ENCODE measurements at regions not wholly inside any gene's neighbourhood (a gene's known extent, or its start where the extent isn't known, plus 50 kb on each side); places are given as distances from the start of the nearest gene placed in this dataset.

- no peak for DNase-seq
- no peaks in the 10 kb centered on the region for H3K4me1 Mint-ChIP-seq (ENCODE audit: low read depth)
- H3K4me3 Mint-ChIP-seq, result no peak overlapping the region
- H3K9me3 Mint-ChIP-seq, result peaks cover 4% of the 10 kb centered on the region
- H3K36me3 Mint-ChIP-seq (ENCODE audit: insufficient read depth), result no peaks in the 10 kb centered on the region
- no peak for ATAC-seq
- no peaks in the 10 kb centered on the region for H3K27me3 Mint-ChIP-seq (ENCODE audit: low read depth)
Observed at GRCh38 chr2:57622009-57622408, 424.6 kb upstream of the VRK2 start.

GRCh38 chr2:57656198-57656597 lies 390.4 kb upstream of the VRK2 start:
- DNase-seq (no peak), ATAC-seq (no peak)
- H3K36me3 Mint-ChIP-seq (ENCODE audit: insufficient read depth), result peaks cover 2% of the 10 kb centered on the region
- no peaks in the 10 kb centered on the region for H3K4me1 Mint-ChIP-seq (ENCODE audit: low read depth)
- H3K27me3 Mint-ChIP-seq (ENCODE audit: low read depth), result no peaks in the 10 kb centered on the region
- H3K4me3 Mint-ChIP-seq, result no peak overlapping the region
- peaks cover 22% of the 10 kb centered on the region for H3K9me3 Mint-ChIP-seq

- Mint-ChIP-seq H3K9me3 (peaks cover 3% of the 10 kb centered on the region), H3K27me3 (ENCODE audit: low read depth) (no peaks in the 10 kb centered on the region), H3K36me3 (ENCODE audit: insufficient read depth) (no peaks in the 10 kb centered on the region), H3K4me3 (no peak overlapping the region), H3K4me1 (ENCODE audit: low read depth) (no peaks in the 10 kb centered on the region)
- DNase-seq, result no peak
- ATAC-seq, result no peak
Observed at GRCh38 chr2:57669570-57669969, 377.0 kb upstream of the VRK2 start.

- DNase-seq, result no peak
- Mint-ChIP-seq H3K9me3 (no peaks in the 10 kb centered on the region), H3K36me3 (ENCODE audit: insufficient read depth) (no peaks in the 10 kb centered on the region), H3K4me3 (no peak overlapping the region), H3K4me1 (ENCODE audit: low read depth) (no peaks in the 10 kb centered on the region), H3K27me3 (ENCODE audit: low read depth) (no peaks in the 10 kb centered on the region)
- no peak for ATAC-seq
Observed at GRCh38 chr2:57674025-57674424, 372.6 kb upstream of the VRK2 start.

GRCh38 chr2:57674743-57675142 lies 371.9 kb upstream of the VRK2 start:
- Mint-ChIP-seq H3K36me3 (ENCODE audit: insufficient read depth) (no peaks in the 10 kb centered on the region), H3K27me3 (ENCODE audit: low read depth) (no peaks in the 10 kb centered on the region), H3K9me3 (no peaks in the 10 kb centered on the region), H3K4me1 (ENCODE audit: low read depth) (no peaks in the 10 kb centered on the region), H3K4me3 (no peak overlapping the region)
- ATAC-seq (no peak), DNase-seq (no peak)

- Mint-ChIP-seq H3K36me3 (ENCODE audit: insufficient read depth) (no peaks in the 10 kb centered on the region), H3K4me1 (ENCODE audit: low read depth) (no peaks in the 10 kb centered on the region), H3K9me3 (no peaks in the 10 kb centered on the region), H3K27me3 (ENCODE audit: low read depth) (no peaks in the 10 kb centered on the region), H3K4me3 (no peak overlapping the region)
- DNase-seq (no peak), ATAC-seq (no peak)
Observed at GRCh38 chr2:57677296-57677695, 369.3 kb upstream of the VRK2 start.

GRCh38 chr2:57681650-57682049 lies 365.0 kb upstream of the VRK2 start:
- H3K27me3 Mint-ChIP-seq (ENCODE audit: low read depth), result no peaks in the 10 kb centered on the region
- no peaks in the 10 kb centered on the region for H3K4me1 Mint-ChIP-seq (ENCODE audit: low read depth)
- no peaks in the 10 kb centered on the region for H3K36me3 Mint-ChIP-seq (ENCODE audit: insufficient read depth)
- no peak overlapping the region for H3K4me3 Mint-ChIP-seq
- ATAC-seq (no peak), DNase-seq (no peak)
- H3K9me3 Mint-ChIP-seq, result peaks cover 5% of the 10 kb centered on the region

- Mint-ChIP-seq H3K4me3 (no peak overlapping the region), H3K36me3 (ENCODE audit: insufficient read depth) (no peaks in the 10 kb centered on the region), H3K4me1 (ENCODE audit: low read depth) (no peaks in the 10 kb centered on the region), H3K27me3 (ENCODE audit: low read depth) (no peaks in the 10 kb centered on the region), H3K9me3 (peaks cover 26% of the 10 kb centered on the region)
- ATAC-seq, result no peak
- DNase-seq, result no peak
Observed at GRCh38 chr2:57685032-57685431, 361.6 kb upstream of the VRK2 start.

- no peaks in the 10 kb centered on the region for H3K36me3 Mint-ChIP-seq (ENCODE audit: insufficient read depth)
- ATAC-seq, result no peak
- H3K27me3 Mint-ChIP-seq (ENCODE audit: low read depth), result no peaks in the 10 kb centered on the region
- H3K4me3 Mint-ChIP-seq, result no peak overlapping the region
- DNase-seq, result no peak
- no peaks in the 10 kb centered on the region for H3K4me1 Mint-ChIP-seq (ENCODE audit: low read depth)
- peaks cover 36% of the 10 kb centered on the region for H3K9me3 Mint-ChIP-seq
Observed at GRCh38 chr2:57692395-57692794, 354.2 kb upstream of the VRK2 start.

- H3K36me3 Mint-ChIP-seq (ENCODE audit: insufficient read depth), result no peaks in the 10 kb centered on the region
Observed at GRCh38 chr2:57693177-57693576, 353.4 kb upstream of the VRK2 start.

GRCh38 chr2:57693965-57694364 lies 352.6 kb upstream of the VRK2 start:
- Mint-ChIP-seq H3K36me3 (ENCODE audit: insufficient read depth) (no peaks in the 10 kb centered on the region), H3K9me3 (peaks cover 27% of the 10 kb centered on the region), H3K4me1 (ENCODE audit: low read depth) (no peaks in the 10 kb centered on the region), H3K4me3 (no peak overlapping the region), H3K27me3 (ENCODE audit: low read depth) (no peaks in the 10 kb centered on the region)
- ATAC-seq, result no peak
- DNase-seq, result no peak

More at GRCh38 chr2:57693177-57693576, 353.4 kb upstream of the VRK2 start:
- Mint-ChIP-seq H3K9me3 (peaks cover 32% of the 10 kb centered on the region), H3K4me1 (ENCODE audit: low read depth) (no peaks in the 10 kb centered on the region), H3K27me3 (ENCODE audit: low read depth) (no peaks in the 10 kb centered on the region), H3K4me3 (no peak overlapping the region)
- no peak for ATAC-seq
- no peak for DNase-seq

- no peak for DNase-seq
- Mint-ChIP-seq H3K36me3 (ENCODE audit: insufficient read depth) (no peaks in the 10 kb centered on the region), H3K9me3 (peaks cover 9% of the 10 kb centered on the region), H3K27me3 (ENCODE audit: low read depth) (no peaks in the 10 kb centered on the region), H3K4me1 (ENCODE audit: low read depth) (no peaks in the 10 kb centered on the region), H3K4me3 (no peak overlapping the region)
- no peak for ATAC-seq
Observed at GRCh38 chr2:57696016-57696415, 350.6 kb upstream of the VRK2 start.

- Mint-ChIP-seq H3K9me3 (no peaks in the 10 kb centered on the region), H3K36me3 (ENCODE audit: insufficient read depth) (no peaks in the 10 kb centered on the region), H3K27me3 (ENCODE audit: low read depth) (no peaks in the 10 kb centered on the region), H3K4me3 (no peak overlapping the region), H3K4me1 (ENCODE audit: low read depth) (no peaks in the 10 kb centered on the region)
- ATAC-seq (no peak), DNase-seq (no peak)
Observed at GRCh38 chr2:57698392-57698791, 348.2 kb upstream of the VRK2 start.

GRCh38 chr2:57698935-57699449 lies 347.6 kb upstream of the VRK2 start:
- H3K9me3 Mint-ChIP-seq, result no peaks in the 10 kb centered on the region
- DNase-seq (no peak), ATAC-seq (no peak)
- no peaks in the 10 kb centered on the region for H3K4me1 Mint-ChIP-seq (ENCODE audit: low read depth)
- H3K27me3 Mint-ChIP-seq (ENCODE audit: low read depth), result no peaks in the 10 kb centered on the region
- no peak overlapping the region for H3K4me3 Mint-ChIP-seq
- no peaks in the 10 kb centered on the region for H3K36me3 Mint-ChIP-seq (ENCODE audit: insufficient read depth)

GRCh38 chr2:57701391-57701791 lies 345.2 kb upstream of the VRK2 start:
- no peaks in the 10 kb centered on the region for H3K36me3 Mint-ChIP-seq (ENCODE audit: insufficient read depth)
- no peak overlapping the region for H3K4me3 Mint-ChIP-seq
- H3K9me3 Mint-ChIP-seq, result no peaks in the 10 kb centered on the region
- ATAC-seq (no peak), DNase-seq (no peak)
- no peaks in the 10 kb centered on the region for H3K4me1 Mint-ChIP-seq (ENCODE audit: low read depth)
- H3K27me3 Mint-ChIP-seq (ENCODE audit: low read depth), result no peaks in the 10 kb centered on the region

- no peaks in the 10 kb centered on the region for H3K27me3 Mint-ChIP-seq (ENCODE audit: low read depth)
- H3K36me3 Mint-ChIP-seq (ENCODE audit: insufficient read depth), result no peaks in the 10 kb centered on the region
- H3K4me3 Mint-ChIP-seq, result no peak overlapping the region
- H3K9me3 Mint-ChIP-seq, result no peaks in the 10 kb centered on the region
- no peaks in the 10 kb centered on the region for H3K4me1 Mint-ChIP-seq (ENCODE audit: low read depth)
- ATAC-seq (no peak), DNase-seq (no peak)
Observed at GRCh38 chr2:57703407-57703806, 343.2 kb upstream of the VRK2 start.

Data from activated T-cell treated with anti-CD3 and anti-CD28 coated beads, Interleukin-2, amount 50 U/mL, for 4 hours (primary cell).